Hepatocyte (in vitro differentiated cells): ENCODE measurements at regions not wholly inside any gene's neighbourhood (a gene's known extent, or its start where the extent isn't known, plus 50 kb on each side); places are given as distances from the start of the nearest gene placed in this dataset.

ENCODE experiments used
- CTCF ChIP-seq: fragments of 200-600 bp; sonication (generic); IDR thresholded peaks from 2 replicates; pipeline ENCODE4 v1.5.1; 2016; ENCODE audit warnings: antibody characterized with exemption, mild to moderate bottlenecking; ENCODE audit not compliant: poor library complexity
- EZH2 ChIP-seq: fragments of 200-600 bp; sonication (generic); IDR thresholded peaks from 2 replicates; pipeline ENCODE4 v1.6.1; 2016; ENCODE audit warnings: antibody characterized with exemption, mild to moderate bottlenecking, borderline replicate concordance

GRCh38 chr1:244150665-244151064 is 99.6 kb downstream of the ZBTB18 start:
- no peak for TF ChIP-seq CTCF
- TF ChIP-seq EZH2, result no peak
